Upper lobe of right lung (tissue), 1 donor: ENCODE measurements at regions not wholly inside any gene's neighbourhood (a gene's known extent, or its start where the extent isn't known, plus 50 kb on each side); places are given as distances from the start of the nearest gene placed in this dataset.
A peak's percentile ranks its signal among the peaks of the same experiment; 100 is the strongest.

Experiments
- ATAC-seq: fragments of 200-7000 bp; cut with Tn5 transposase; one replicate; pipeline ENCODE4 v1.9.1; 2020; ENCODE audit warnings: mild to moderate bottlenecking, moderate library complexity
- DNase-seq: peaks from one replicate; pipeline ENCODE4 v3.0.0-alpha.2; 2020
- H3K27ac ChIP-seq: fragments of 200-600 bp; one replicate; pipeline ENCODE4 v1.8.0; 2022
- H3K27me3 ChIP-seq: fragments of 200-600 bp; one replicate; pipeline ENCODE4 v1.8.0; 2022; ENCODE audit warnings: mild to moderate bottlenecking
- H3K36me3 ChIP-seq: fragments of 200-600 bp; one replicate; pipeline ENCODE4 v1.8.0; 2022
- H3K4me1 ChIP-seq: fragments of 200-600 bp; one replicate; pipeline ENCODE4 v1.8.0; 2022
- H3K4me3 ChIP-seq: fragments of 200-600 bp; one replicate; pipeline ENCODE4 v1.8.0; 2022; ENCODE audit warnings: mild to moderate bottlenecking
- H3K9me3 ChIP-seq: fragments of 200-600 bp; one replicate; pipeline ENCODE4 v1.8.0; 2022
- CTCF ChIP-seq: fragments of 200-600 bp; IDR thresholded peaks from one replicate; pipeline ENCODE4 v1.8.0; 2022; ENCODE audit warnings: antibody characterized with exemption
- intact Hi-C: fragments of 100-400 bp; cut with DNase I; formaldehyde crosslinking; loops from one replicate; pipeline ENCODE4 v1.11.0; 2022
- donor health status: DM: no; HTN: yes; CAD: no; lungs with severe emphysema.

- H3K4me1 ChIP-seq, result no peaks in the 10 kb centered on the region
- H3K9me3 ChIP-seq, result no peaks in the 10 kb centered on the region
- no peak overlapping the region for H3K27ac ChIP-seq
- H3K27me3 ChIP-seq, result no peaks in the 10 kb centered on the region
- no peaks in the 10 kb centered on the region for H3K36me3 ChIP-seq
- no peak for TF ChIP-seq CTCF
- no peak for DNase-seq
- intact Hi-C loops, result no loop called here
- H3K4me3 ChIP-seq, result no peak overlapping the region
- no peak for ATAC-seq
These were observed 804.8 kb upstream of the AUTS2 start for GRCh38 chr7:68793513-68793912.

GRCh38 chr7:68800316-68800715, 798.0 kb upstream of the AUTS2 start:
- TF ChIP-seq CTCF, result no peak
- ATAC-seq, result no peak

GRCh38 chr7:68805159-68805558, 793.1 kb upstream of the AUTS2 start:
- DNase-seq, result no peak
- no peaks in the 10 kb centered on the region for H3K4me1 ChIP-seq
- H3K36me3 ChIP-seq, result no peaks in the 10 kb centered on the region
- H3K27ac ChIP-seq, result no peak overlapping the region
- no peak overlapping the region for H3K4me3 ChIP-seq
- no peak for TF ChIP-seq CTCF
- intact Hi-C loops, result no loop called here
- ATAC-seq, result no peak
- H3K27me3 ChIP-seq, result no peaks in the 10 kb centered on the region
- no peaks in the 10 kb centered on the region for H3K9me3 ChIP-seq

More at GRCh38 chr7:68800316-68800715, 798.0 kb upstream of the AUTS2 start:
- H3K4me1 ChIP-seq, result no peaks in the 10 kb centered on the region
- H3K27ac ChIP-seq, result no peak overlapping the region
- DNase-seq, result no peak
- no peak overlapping the region for H3K4me3 ChIP-seq
- H3K36me3 ChIP-seq, result no peaks in the 10 kb centered on the region
- no peaks in the 10 kb centered on the region for H3K9me3 ChIP-seq
- intact Hi-C loops, result no loop called here
- H3K27me3 ChIP-seq, result no peaks in the 10 kb centered on the region

- no peaks in the 10 kb centered on the region for H3K36me3 ChIP-seq
- ATAC-seq (no peak), DNase-seq (no peak)
- intact Hi-C loops, result no loop called here
- H3K27me3 ChIP-seq, result no peaks in the 10 kb centered on the region
- no peak for TF ChIP-seq CTCF
- H3K4me1 ChIP-seq, result no peaks in the 10 kb centered on the region
- no peaks in the 10 kb centered on the region for H3K9me3 ChIP-seq
- no peak overlapping the region for H3K4me3 ChIP-seq
- no peak overlapping the region for H3K27ac ChIP-seq
These were observed 790.6 kb upstream of the AUTS2 start for GRCh38 chr7:68807666-68808065.

- intact Hi-C loops, result no loop called here
- no peak for TF ChIP-seq CTCF
- Histone ChIP-seq H3K4me1 (no peaks in the 10 kb centered on the region), H3K36me3 (no peaks in the 10 kb centered on the region), H3K9me3 (no peaks in the 10 kb centered on the region), H3K27ac (no peak overlapping the region), H3K4me3 (no peak overlapping the region), H3K27me3 (no peaks in the 10 kb centered on the region)
- ATAC-seq, result peak; percentile 74
- no peak for DNase-seq
These were observed 784.7 kb upstream of the AUTS2 start for GRCh38 chr7:68813551-68814080.

- intact Hi-C loops, result no loop called here
- DNase-seq (no peak), ATAC-seq (no peak)
- Histone ChIP-seq H3K36me3 (no peaks in the 10 kb centered on the region), H3K9me3 (no peaks in the 10 kb centered on the region), H3K4me1 (no peaks in the 10 kb centered on the region), H3K27ac (no peak overlapping the region), H3K27me3 (no peaks in the 10 kb centered on the region), H3K4me3 (no peak overlapping the region)
- TF ChIP-seq CTCF, result no peak
These were observed 781.8 kb upstream of the AUTS2 start for GRCh38 chr7:68816491-68816890.
